NCI-H446 (cell line): ENCODE measurements at regions not wholly inside any gene's neighbourhood (a gene's known extent, or its start where the extent isn't known, plus 50 kb on each side); places are given as distances from the start of the nearest gene placed in this dataset.

Experiments used
- DNase-seq, 2 experiments: peaks; one replicate each; lab custom pipeline; 2025; lab: John Stamatoyannopoulos, UW

GRCh38 chr5:115409094-115409493 is 112.6 kb upstream of the CCDC112 start:
- DNase-seq, result no peak

- no peak for DNase-seq
These were observed 106.5 kb upstream of the CCDC112 start for GRCh38 chr5:115402822-115403577.

- no peak for DNase-seq
These were observed 105.6 kb upstream of the CCDC112 start for GRCh38 chr5:115402092-115402491.

DNA sequence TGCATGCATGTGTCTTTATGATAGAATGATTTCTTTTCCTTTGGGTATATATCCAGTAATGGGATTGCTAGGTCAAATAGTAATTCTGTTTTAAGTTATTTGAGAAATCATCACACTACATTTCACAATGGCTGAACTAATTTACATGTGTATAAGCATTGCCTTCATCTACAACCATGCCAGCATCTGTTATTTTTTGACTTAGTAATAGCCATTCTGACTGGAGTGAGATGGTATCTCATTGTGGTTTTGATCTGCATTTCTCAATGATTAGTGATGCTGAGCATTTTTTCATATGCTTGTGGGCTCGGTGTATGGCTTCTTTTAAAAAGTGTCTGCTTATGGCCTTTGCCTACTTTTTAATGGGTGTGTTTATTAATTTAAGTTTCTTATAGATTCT is 102.3 kb upstream of the CCDC112 start:
- no peak for DNase-seq

DNA sequence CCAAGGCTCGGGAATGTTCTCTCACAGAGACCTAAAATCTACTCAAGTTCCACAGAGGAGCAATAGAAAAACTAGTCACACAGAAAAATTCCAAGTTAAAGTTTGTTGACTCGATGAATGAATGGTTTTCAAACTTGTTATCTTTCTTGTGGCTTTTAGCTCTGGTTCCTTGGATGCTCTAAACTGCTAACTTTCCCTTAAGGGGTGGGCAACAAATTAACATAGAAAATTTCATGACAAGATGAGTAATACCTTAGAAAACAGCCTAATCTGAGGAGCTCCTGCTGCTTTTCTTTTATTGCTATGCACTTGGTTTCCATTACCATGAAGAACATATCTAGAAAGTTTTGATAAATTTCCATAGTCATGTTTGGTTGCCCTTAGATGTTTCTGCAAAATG is 100.2 kb upstream of the CCDC112 start:
- DNase-seq, result no peak

- DNase-seq, result no peak
These were observed 99.6 kb upstream of the CCDC112 start for GRCh38 chr5:115396081-115396480.

DNA sequence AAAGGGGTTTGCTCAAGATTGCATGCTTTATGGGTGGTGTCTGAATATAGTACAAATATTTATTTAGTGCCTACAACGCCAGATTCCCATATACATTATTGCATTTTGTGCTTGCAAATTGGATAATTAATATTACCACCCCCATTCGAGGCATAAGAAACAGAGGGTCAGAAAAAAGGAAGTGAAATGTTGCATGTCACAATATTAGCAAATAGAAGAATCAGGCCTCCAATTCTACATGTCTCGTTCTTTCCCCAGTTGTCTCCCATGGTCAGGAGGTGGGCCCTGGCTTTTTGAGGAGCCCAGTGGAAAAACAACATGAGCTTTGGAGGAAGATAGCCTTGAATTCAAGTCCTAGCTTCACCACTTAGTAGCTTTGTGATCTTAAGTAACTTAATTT is 98.1 kb upstream of the CCDC112 start:
- no peak for DNase-seq

DNA sequence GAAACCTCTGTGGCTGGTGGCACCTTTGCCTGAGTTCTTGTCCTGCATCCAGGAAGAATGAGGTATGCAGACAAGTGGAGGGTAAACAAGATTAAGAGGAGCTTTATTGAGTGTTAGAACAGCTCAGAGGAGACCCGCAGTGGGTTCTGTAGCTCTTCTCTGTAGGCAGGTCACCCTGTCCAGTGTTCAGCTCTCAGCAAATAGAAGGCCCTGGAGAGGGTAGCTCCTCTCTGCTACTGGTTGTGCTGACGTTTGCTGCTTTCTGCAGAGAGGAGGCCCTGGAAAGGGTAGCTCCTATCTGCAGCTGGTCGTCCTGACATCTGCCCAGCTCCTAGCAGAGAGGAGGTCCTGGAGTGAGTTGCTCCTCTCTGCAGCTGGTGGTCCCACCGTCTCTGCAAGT is 96.8 kb upstream of the CCDC112 start:
- DNase-seq, result no peak

DNA sequence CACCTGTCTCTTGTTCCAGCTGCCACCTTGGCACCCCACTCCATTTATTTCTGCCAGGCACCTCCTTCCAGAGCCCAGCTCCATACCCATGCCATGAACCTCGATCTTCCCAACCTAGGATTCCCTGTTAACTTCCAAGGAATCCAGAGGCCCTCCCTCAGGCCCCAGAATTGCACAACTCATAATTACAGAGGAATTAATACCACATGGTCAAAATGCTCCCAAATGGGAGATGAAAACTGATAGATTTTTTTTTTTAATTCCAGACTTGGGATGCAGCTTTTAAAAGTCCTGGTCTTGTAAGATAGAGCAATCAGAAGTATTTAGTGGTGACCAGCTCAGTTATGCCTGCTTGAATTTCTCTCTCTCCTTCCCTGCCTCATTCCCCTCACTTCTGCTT is 96.2 kb upstream of the CCDC112 start:
- DNase-seq, result no peak

DNA sequence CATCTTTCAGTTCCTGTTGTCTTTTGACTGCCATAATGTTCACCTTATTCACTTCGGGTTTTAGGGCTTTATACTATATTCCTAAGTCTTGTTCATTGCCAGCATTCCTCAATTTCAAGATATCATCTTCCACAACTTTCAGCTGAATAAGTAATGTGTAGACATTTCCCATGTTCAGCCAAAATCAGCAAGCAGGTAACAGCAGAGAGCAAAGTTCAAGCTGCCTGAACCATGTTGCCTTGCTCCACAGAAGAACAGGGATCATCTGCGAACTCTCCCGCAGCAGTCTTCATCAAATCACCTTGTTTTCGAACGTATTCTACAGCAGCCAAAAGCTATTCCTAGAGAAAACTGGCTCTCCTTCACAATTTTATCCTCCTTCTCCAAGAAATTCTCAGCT is 95.3 kb upstream of the CCDC112 start:
- no peak for DNase-seq

GRCh38 chr5:115389799-115390382 is 93.4 kb upstream of the CCDC112 start:
- DNase-seq, result no peak

DNA sequence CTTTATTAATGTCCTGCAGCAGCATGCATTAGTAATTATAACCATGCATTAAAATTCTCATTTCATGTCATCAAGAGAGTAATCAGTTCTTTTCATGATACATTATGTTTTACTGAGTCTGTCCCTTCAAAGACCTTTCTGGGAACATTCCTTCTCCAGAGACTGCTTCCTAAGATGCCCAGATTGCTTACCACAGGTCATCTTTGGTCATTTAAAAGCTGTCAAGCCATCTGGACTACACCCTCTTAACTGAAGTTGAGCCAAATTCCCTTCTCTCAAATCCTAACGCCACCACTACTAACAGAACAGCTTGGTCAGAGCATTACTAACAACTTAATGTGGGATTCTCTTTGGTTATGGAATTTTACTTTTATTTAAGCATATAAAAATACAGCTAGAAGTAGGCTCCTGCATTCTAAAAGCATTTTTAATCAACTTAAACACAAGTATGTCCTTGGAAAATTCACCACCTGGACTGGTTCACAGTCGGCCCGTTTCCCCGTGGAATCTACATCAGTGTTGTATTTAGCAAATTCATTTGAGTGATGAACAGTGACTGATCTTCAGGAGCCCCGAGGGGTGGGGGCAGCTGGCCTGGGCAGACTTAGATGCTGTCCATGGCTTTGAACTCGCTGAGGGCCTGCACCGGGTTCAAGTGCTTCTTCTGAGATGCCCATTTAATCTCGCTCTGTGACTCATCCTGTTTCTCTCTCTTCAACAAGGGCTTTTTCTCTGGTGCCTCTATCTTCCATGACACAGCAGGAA is 92.8 kb upstream of the CCDC112 start:
- no peak for DNase-seq

DNA sequence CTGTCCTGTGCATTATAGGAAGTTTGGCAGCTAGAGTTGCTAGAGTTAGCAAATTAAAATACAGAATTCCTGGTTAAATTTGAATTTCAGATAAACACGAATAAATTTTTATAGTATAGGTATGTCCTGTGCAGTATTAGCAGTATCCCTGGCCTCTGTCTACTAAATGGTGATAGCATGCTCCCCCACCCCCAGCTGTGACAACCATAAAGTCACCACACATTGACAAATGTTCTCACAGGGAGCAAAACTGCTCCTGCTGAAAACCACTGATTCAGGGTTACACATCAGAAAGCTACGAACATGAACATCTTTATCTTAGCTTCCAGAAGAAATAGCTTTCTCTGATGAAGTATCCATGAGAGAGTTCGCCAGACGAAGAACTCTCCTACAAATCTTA is 91.8 kb upstream of the CCDC112 start:
- DNase-seq, result no peak

- no peak for DNase-seq
These were observed 91.4 kb upstream of the CCDC112 start for GRCh38 chr5:115387816-115388215.

DNA sequence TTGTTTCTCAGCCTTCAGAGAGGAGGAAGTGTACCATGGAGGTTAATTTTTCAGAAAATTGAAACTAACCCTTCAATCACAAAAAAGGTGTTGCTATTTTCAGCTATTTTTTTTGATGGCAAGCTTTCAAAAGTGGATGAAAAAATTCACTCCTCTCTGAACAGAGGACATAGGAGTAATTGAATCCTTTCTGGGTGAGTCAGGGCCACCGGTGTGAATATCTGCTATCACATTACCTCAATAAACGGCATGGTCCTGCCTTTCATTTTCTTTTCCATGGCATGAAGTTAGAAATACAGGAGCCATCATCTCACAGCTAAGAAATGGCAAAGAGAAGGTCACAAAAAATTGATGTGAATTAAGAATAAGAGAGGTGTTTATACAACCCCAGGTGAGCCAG is 90.2 kb upstream of the CCDC112 start:
- DNase-seq, result no peak

DNA sequence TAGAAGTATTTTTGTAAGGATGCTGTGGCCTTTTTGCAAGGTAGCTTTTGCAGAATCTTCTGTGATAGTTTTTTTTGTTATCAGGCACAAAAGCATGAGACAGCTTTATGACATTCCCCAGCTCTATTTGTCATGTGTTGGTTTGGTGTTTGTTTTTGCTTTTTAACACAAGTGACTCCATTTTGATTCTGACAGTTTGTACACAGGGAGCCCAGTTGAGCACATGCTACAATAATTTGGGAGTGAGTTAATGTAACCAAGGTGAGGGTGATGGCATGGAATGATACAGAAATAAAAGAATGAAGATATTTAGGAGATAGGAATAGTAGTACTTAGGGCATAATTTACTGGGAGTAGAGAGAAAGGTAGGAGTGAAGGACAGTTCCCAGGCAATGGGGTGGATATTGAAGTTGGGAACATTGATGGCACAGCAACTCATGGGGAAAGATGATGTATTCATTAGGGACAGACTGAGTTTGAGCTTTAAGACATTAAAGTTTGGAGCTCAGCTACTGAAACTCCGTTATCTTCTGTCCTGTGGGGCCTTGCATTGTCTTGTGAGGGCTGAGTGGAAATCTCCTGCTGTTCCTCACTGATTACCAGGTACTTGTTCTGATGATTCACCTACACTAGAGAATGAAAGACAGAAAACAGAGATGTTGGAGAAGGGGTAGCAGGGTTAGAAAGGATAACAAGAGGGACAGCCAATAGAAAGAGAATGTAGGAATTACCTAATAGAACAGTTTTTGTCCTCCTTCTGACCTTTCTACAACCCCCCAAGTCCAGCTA is 88.3 kb upstream of the CCDC112 start:
- DNase-seq, result no peak

- no peak for DNase-seq
These were observed 86.5 kb upstream of the CCDC112 start for GRCh38 chr5:115382989-115383388.

DNA sequence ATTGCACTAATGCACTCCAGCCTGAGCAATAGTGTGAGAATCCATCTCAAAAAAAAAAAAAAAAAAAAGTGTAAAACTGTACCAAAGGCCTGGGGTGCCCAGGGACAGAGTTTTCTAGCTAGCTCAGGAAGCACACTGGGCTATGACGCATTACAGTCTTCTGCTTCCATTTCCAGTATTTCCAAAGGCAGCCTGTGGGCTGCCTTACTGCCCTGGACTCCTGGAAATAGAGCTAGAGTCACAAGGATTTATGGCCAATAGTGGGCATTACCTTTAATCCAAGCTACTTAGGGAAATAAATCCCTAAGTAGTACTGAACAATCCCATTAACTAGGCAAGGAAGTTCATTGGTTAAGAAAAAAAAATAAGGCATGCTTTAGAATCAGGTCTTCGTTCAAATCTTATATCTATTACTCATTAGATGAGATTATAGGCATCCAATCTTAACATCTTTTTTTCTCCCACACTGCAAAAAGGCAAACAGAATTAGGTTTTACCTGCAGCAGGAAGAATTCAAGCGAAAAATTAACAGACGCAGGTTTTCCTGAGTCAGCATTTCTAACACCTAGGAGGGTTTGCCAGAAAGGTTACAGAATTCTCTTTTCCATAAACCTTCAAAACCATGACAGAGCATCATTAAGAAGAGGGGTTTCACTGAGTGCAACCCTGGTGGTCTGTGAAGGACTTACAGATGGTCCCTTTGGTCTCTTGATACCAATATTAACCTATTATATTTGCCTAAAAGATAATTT is 85.6 kb upstream of the CCDC112 start:
- no peak for DNase-seq

GRCh38 chr5:115379622-115380344 is 83.3 kb upstream of the CCDC112 start:
- no peak for DNase-seq

DNA sequence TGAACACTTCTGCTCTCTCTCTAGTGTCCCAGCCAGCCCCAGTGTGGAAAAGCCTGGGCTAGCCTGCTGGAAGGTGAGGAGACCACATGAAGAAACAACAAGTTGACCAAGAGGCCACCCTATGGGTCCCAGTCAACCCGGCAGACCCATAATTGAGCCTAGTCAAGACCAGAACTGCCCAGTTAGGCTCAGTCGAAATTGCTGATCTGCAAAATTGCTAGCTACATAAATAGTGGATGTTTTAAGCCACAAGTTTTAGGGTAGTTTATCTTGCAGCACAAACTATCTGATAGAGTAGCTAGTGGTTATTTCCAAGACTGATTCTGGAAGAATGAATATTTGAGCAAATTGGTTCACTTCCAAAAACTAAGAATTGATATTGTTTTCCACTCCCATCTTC is 82.3 kb upstream of the CCDC112 start:
- DNase-seq, result no peak
